Lung (tissue), 11 donors: ENCODE measurements at regions not wholly inside any gene's neighbourhood (a gene's known extent, or its start where the extent isn't known, plus 50 kb on each side); places are given as distances from the start of the nearest gene placed in this dataset.
"Not testable (repeated sequence)": the region's sequence is repeated elsewhere in the genome, so short reads cannot be mapped to it uniquely, and the experiment has no call there.

Source experiments
- ATAC-seq: fragments of 200-7000 bp; cut with Tn5 transposase; one replicate; pipeline ENCODE4 v1.9.1; 2020; ENCODE audit warnings: moderate number of reproducible peaks; ENCODE audit not compliant: insufficient read depth, low FRiP score
- DNase-seq, 3 donors: peaks; one replicate each; pipeline ENCODE4 v3.0.0-alpha.2; 2013 to 2017
- H3K27ac ChIP-seq, 2 donors: one replicate each; pipeline ENCODE4 v1.5.1; 2013; ENCODE audit warnings: mild to moderate bottlenecking in 2 of 2, moderate library complexity in 2 of 2, control low read depth in 1 of 2, inconsistent platforms in 1 of 2, low read depth in 1 of 2, low read length in 1 of 2
- H3K27me3 ChIP-seq, 3 donors: one replicate each; pipeline ENCODE4 v1.5.1; 2013; ENCODE audit warnings: low read length in 2 of 3; ENCODE audit not compliant: control insufficient read depth in 3 of 3, insufficient read depth in 3 of 3
- H3K36me3 ChIP-seq, 4 donors: one replicate each; pipeline ENCODE4 v1.5.1; 2013; ENCODE audit warnings: low read length in 4 of 4, mild to moderate bottlenecking in 1 of 4, moderate library complexity in 1 of 4; ENCODE audit not compliant: control insufficient read depth in 4 of 4, insufficient read depth in 4 of 4
- H3K4me1 ChIP-seq, 5 donors: one replicate each; pipeline ENCODE4 v1.5.1; 2013; ENCODE audit warnings: low read length in 5 of 5, mild to moderate bottlenecking in 2 of 5, moderate library complexity in 1 of 5; ENCODE audit not compliant: control insufficient read depth in 5 of 5, insufficient read depth in 5 of 5
- H3K4me3 ChIP-seq: one replicate; pipeline ENCODE4 v1.5.1; 2013; ENCODE audit warnings: mild to moderate bottlenecking, control low read depth, moderate library complexity
- H3K9ac ChIP-seq, 2 donors: one replicate each; pipeline ENCODE4 v1.5.1; 2013; ENCODE audit warnings: low read length in 2 of 2, control low read depth in 1 of 2; ENCODE audit not compliant: insufficient read depth in 1 of 2
- H3K9me3 ChIP-seq, 4 donors: one replicate each; pipeline ENCODE4 v1.5.1; 2013; ENCODE audit warnings: low read length in 3 of 4, mild to moderate bottlenecking in 1 of 4, moderate library complexity in 1 of 4; ENCODE audit not compliant: control insufficient read depth in 4 of 4, insufficient read depth in 3 of 4
- WGBS, 2 donors: extraction: QIAGEN DNeasy Blood & Tissue Kit; methylation state at CpG; one replicate each; pipeline ENCODE4 v1.1.7; 2013; 5-methylcytosine and 5-hydroxymethylcytosine counted together
- TF ChIP-seq, protein P1 (sequence below): IDR thresholded peaks from 2 replicates; pipeline ENCODE4 v1.5.1; 2012; ENCODE audit warnings: mild to moderate bottlenecking; ENCODE audit errors: control extremely low read depth, extremely low read depth
- donor health status: control.
- donor health status: control.
- donor health status: Bipolar disorder and iron deficiency.
- donor health status: healthy.
- donor health status: DM: yes; HTN: yes; CAD: no.

DNA sequence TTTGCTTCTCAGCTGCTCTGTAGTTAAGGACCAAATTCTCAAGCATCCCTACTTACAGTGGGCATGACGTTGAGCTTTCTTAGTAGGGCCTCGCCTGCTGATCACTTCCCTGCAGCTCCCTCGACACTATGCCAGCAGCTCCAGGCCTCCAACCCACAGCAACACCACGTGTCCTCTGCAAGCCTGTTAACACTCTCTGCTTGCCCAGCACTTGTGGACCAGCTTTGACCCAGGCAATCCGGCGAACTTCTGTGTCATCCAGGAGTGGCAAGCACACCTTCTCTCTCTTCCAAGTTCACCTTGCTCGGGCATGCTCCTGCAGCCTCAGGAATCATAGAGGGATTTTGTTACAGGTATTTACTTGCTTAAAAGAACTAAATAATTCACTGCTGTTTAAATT is 138.6 kb upstream of the FHL2 start:
- DNase-seq (no peak), ATAC-seq (no peak)
- Histone ChIP-seq H3K9me3 (peaks cover 0 to 3% (median 0%) of the 10 kb centered on the region in 4 donors), H3K27ac (no peak overlapping the region), H3K27me3 (no peaks in the 10 kb centered on the region), H3K4me3 (no peak overlapping the region), H3K9ac (no peak overlapping the region), H3K4me1 (no peaks in the 10 kb centered on the region), H3K36me3 (no peaks in the 10 kb centered on the region)
- TF ChIP-seq, protein P1, sequence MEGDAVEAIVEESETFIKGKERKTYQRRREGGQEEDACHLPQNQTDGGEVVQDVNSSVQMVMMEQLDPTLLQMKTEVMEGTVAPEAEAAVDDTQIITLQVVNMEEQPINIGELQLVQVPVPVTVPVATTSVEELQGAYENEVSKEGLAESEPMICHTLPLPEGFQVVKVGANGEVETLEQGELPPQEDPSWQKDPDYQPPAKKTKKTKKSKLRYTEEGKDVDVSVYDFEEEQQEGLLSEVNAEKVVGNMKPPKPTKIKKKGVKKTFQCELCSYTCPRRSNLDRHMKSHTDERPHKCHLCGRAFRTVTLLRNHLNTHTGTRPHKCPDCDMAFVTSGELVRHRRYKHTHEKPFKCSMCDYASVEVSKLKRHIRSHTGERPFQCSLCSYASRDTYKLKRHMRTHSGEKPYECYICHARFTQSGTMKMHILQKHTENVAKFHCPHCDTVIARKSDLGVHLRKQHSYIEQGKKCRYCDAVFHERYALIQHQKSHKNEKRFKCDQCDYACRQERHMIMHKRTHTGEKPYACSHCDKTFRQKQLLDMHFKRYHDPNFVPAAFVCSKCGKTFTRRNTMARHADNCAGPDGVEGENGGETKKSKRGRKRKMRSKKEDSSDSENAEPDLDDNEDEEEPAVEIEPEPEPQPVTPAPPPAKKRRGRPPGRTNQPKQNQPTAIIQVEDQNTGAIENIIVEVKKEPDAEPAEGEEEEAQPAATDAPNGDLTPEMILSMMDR, result no peak
- 85 to 88% methylated on average over 7 of the region's 7 CpGs for WGBS, 2 donors

- ATAC-seq (no peak), DNase-seq (no peak)
- Histone ChIP-seq H3K4me1 (no peaks in the 10 kb centered on the region), H3K4me3 (no peak overlapping the region), H3K9me3 (peaks cover 0 to 3% (median 0%) of the 10 kb centered on the region in 4 donors), H3K9ac (no peak overlapping the region), H3K36me3 (no peaks in the 10 kb centered on the region), H3K27me3 (no peaks in the 10 kb centered on the region), H3K27ac (no peak overlapping the region)
- 74 to 80% methylated on average over 3 of the region's 3 CpGs for WGBS, 2 donors
- TF ChIP-seq, protein P1, result no peak
Measured at GRCh38 chr2:105536175-105536574, 137.3 kb upstream of the FHL2 start.

DNA sequence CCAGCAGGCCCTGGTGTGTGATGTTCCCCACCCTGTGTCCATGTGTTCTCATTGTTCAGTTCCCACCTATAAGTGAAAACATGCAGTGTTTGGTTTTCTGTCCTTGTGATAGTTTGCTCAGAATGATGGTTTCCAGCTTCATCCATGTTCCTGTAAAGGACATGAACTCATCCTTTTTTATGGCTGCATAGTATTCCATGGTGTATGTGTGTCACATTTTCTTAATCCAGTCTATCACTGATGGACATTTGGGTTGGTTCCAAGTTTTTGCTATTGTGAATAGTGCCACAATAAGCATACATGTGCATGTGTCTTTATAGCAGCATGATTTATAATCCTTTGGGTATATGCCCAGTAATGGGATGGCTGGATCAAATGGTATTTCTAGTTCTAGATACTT is 130.4 kb upstream of the FHL2 start:
- not testable (repeated sequence) for H3K4me3 ChIP-seq, H3K27me3 ChIP-seq, H3K9ac ChIP-seq, H3K36me3 ChIP-seq, H3K27ac ChIP-seq, DNase-seq, H3K4me1 ChIP-seq, H3K9me3 ChIP-seq, ATAC-seq

DNA sequence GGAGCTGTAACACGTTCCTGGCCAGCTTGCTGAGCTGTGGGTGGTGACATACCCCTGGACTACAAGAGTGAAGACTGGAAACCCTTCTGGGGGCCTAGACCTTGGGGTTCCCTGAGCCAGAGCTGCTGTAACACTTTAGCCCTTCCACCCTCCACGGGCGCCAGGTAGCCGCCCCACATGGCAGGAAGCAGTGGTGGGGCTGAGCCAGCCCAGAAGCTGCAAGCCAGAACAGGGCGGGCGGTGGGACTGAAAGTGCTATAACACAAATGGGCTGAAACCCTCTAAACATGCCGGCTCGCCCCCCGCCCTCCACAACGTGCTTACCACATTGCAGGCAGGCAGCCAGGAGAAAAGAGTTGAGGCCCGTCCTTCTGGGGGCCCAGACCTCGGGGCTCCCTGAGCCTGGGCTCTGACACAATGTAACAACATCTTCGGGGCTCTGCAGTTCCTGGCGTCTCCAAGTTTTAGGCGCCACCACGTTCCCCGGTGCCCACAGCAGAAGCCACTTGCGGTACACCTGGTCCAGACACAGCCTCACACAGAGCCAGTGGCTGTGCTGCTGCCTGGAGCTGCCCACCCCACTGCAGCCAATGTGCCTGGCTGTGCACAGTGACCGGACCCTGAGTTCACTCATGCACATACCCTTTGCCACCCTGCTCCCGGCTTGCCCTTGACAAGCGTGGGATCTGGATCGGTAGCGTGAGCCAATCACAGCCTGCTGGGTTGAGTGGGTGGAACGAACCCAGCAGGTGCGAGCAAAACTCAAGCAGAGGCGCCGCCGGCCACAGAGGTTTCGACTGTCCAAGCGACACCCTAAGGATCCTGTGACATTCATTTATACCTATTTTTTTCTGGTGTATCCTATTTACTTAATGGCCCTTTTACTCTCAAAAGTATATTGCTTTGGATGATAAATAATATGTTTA is 127.4 kb upstream of the FHL2 start:
- no peaks in the 10 kb centered on the region for H3K4me1 ChIP-seq
- H3K9me3 ChIP-seq, result peaks cover 0 to 4% (median 0%) of the 10 kb centered on the region in 4 donors
- DNase-seq (no peak), ATAC-seq (no peak)
- H3K9ac ChIP-seq, result no peak overlapping the region
- no peaks in the 10 kb centered on the region for H3K27me3 ChIP-seq
- TF ChIP-seq, protein P1, result no peak
- WGBS, 2 donors, result 85 to 93% methylated on average over 30 of the region's 30 CpGs
- H3K36me3 ChIP-seq, result no peaks in the 10 kb centered on the region
- H3K27ac ChIP-seq, result no peak overlapping the region
- H3K4me3 ChIP-seq, result no peak overlapping the region
